HepG2 (cell line): ENCODE measurements at regions not wholly inside any gene's neighbourhood (a gene's known extent, or its start where the extent isn't known, plus 50 kb on each side); places are given as distances from the start of the nearest gene placed in this dataset.

Source experiments
- ATAC-seq: fragments of 200-7000 bp; cut with Tn5 transposase; 3 replicates; pipeline ENCODE4 v1.9.1; 2020; ENCODE audit warnings: mild to moderate bottlenecking, moderate library complexity
- BruUV-seq: library from RNA; stranded (reverse); fragments of 400-500 nt; replicated peaks from 2 replicates; lab custom pipeline; 2021; lab: Mats Ljungman, UMichigan
- CTCF ChIA-PET: fragments of 300-600 bp; formaldehyde crosslinking; extraction: SDS; loops from one replicate; lab custom pipeline; 2021; ENCODE audit warnings: low total read pairs, inconsistent platforms, low intra/inter-chr PET ratio; lab: Yijun Ruan, JAX
- POLR2A ChIA-PET: fragments of 350-600 bp; sonication (Branson Sonifier 250); formaldehyde crosslinking; loops from one replicate; lab custom pipeline; 2020; ENCODE audit warnings: antibody characterized with exemption, inconsistent platforms; lab: Yijun Ruan, JAX
- DNase-seq: peaks from one replicate; pipeline ENCODE4 v3.0.0-alpha.2; 2015; ENCODE audit warnings: low spot score
- FAIRE-seq: peaks from 3 replicates; lab custom pipeline; 2011; peaks lifted over from hg19 to GRCh38; lab: Jason Lieb, UNC
- H2AFZ ChIP-seq: one replicate; pipeline ENCODE4 v1.6.1; 2011; ENCODE audit warnings: low read length, inconsistent platforms
- H3K27ac ChIP-seq: fragments of 300-600 bp; 3 replicates; pipeline ENCODE4 v1.8.0; 2011; ENCODE audit warnings: mixed run types, mild to moderate bottlenecking, mixed read lengths, low read length, inconsistent platforms; ENCODE audit not compliant: insufficient read depth; ENCODE audit errors: extremely low read length
- H3K27me3 ChIP-seq, 2 experiments: fragments of 200-600 bp in 1 of 2; 2 replicates in 1 of 2; 3 replicates in 1 of 2; pipeline versions ENCODE4 v1.6.0 to v1.8.0; 2011; ENCODE audit warnings: low read length in 2 of 2, mild to moderate bottlenecking in 2 of 2, moderate library complexity in 2 of 2, inconsistent platforms in 1 of 2; ENCODE audit not compliant: insufficient read depth in 2 of 2, control insufficient read depth in 1 of 2
- H3K36me3 ChIP-seq, 2 experiments: fragments of 200-600 bp in 1 of 2; replicated peaks in 1 of 2; 2 replicates in 1 of 2; 3 replicates in 1 of 2; pipeline versions ENCODE4 v1.5.1 to v1.8.0; 2011; ENCODE audit warnings: low read length in 2 of 2, inconsistent platforms in 1 of 2; ENCODE audit not compliant: insufficient read depth in 2 of 2, control insufficient read depth in 1 of 2
- H3K4me1 ChIP-seq: 2 replicates; pipeline ENCODE4 v1.5.1; 2012; ENCODE audit warnings: low read length, inconsistent platforms; ENCODE audit not compliant: insufficient read depth
- H3K4me2 ChIP-seq: 2 replicates; pipeline ENCODE4 v1.6.0; 2011; ENCODE audit warnings: low read depth, low read length, inconsistent platforms
- H3K4me3 ChIP-seq, 3 experiments: fragments of 200-600 bp in 1 of 3; sonication (generic), shearing (Covaris generic) in 1 of 3; replicated peaks in 1 of 3; 2 replicates each; pipeline ENCODE4 v1.5.1; 2011 to 2016; ENCODE audit warnings: low read length in 3 of 3, inconsistent platforms in 2 of 3, low read depth in 2 of 3, mild to moderate bottlenecking in 2 of 3, control low read depth in 1 of 3, mixed read lengths in 1 of 3; ENCODE audit not compliant: insufficient read depth in 1 of 3
- H3K79me2 ChIP-seq: one replicate; pipeline ENCODE4 v1.6.1; 2011; ENCODE audit warnings: low read length, inconsistent platforms; ENCODE audit not compliant: insufficient read depth
- H3K9ac ChIP-seq: 2 replicates; pipeline ENCODE4 v1.6.0; 2011; ENCODE audit warnings: mild to moderate bottlenecking, low read depth, low read length, inconsistent platforms; ENCODE audit not compliant: insufficient read depth
- H3K9me3 ChIP-seq: 2 replicates; pipeline ENCODE4 v1.5.1; 2012; ENCODE audit warnings: mild to moderate bottlenecking, low read length
- H4K20me1 ChIP-seq: 2 replicates; pipeline ENCODE4 v1.6.0; 2011; ENCODE audit warnings: inconsistent platforms, mild to moderate bottlenecking, low read length, moderate library complexity; ENCODE audit not compliant: insufficient read depth
- BORCS8-MEF2B ChIP-seq: sonication (generic); formaldehyde crosslinking; IDR thresholded peaks from 2 replicates; pipeline ENCODE4 v1.8.0; 2022; ENCODE audit warnings: mild to moderate bottlenecking, missing genetic modification reagents
- BRD4 ChIP-seq: sonication (generic); formaldehyde crosslinking; IDR thresholded peaks from 2 replicates; pipeline ENCODE4 v1.4.0; 2020; ENCODE audit warnings: missing genetic modification reagents
- CHCHD3 ChIP-seq: sonication (generic); formaldehyde crosslinking; IDR thresholded peaks from 2 replicates; pipeline ENCODE4 v1.8.0; 2022; ENCODE audit warnings: mild to moderate bottlenecking, missing genetic modification reagents, moderate library complexity
- KLF6 ChIP-seq: IDR thresholded peaks from 2 replicates; pipeline ENCODE4 v1.8.0; 2016; ENCODE audit warnings: missing biosample characterization, missing genetic modification reagents
- ZNF143 ChIP-seq: sonication (generic); formaldehyde crosslinking; IDR thresholded peaks from 2 replicates; pipeline ENCODE4 v1.4.0; 2020; ENCODE audit warnings: missing genetic modification reagents
- ZNF75D ChIP-seq: sonication (generic); formaldehyde crosslinking; IDR thresholded peaks from 2 replicates; pipeline ENCODE4 v1.8.1; 2023; ENCODE audit warnings: missing genetic modification reagents, mild to moderate bottlenecking, borderline replicate concordance
- WGBS: methylation state at CpG from one replicate; pipeline ENCODE4 v1.1.6; 2017; ENCODE audit warnings: low lambda C conversion rate; 5-methylcytosine and 5-hydroxymethylcytosine counted together
- in situ Hi-C: cut with HindIII; loops from 2 replicates; pipeline ENCODE4 v1.10.0; 2017; ENCODE audit warnings: low pct_unique_long_range_greater_than_20kb; ENCODE audit not compliant: extremely low pct_ligation_motif_present
- intact Hi-C: fragments of 100-400 bp; cut with micrococcal nuclease; formaldehyde crosslinking; loops from one replicate; pipeline ENCODE4 v1.10.0; 2022; ENCODE audit not compliant: unreplicated experiment
- TF ChIP-seq, protein P1 (sequence below): sonication (generic); formaldehyde crosslinking; conservative IDR thresholded peaks from 2 replicates; pipeline ENCODE4 v1.8.0; 2022; ENCODE audit warnings: low read depth, missing genetic modification reagents
- TF ChIP-seq, protein P2 (sequence below): sonication (generic); formaldehyde crosslinking; IDR thresholded peaks from 2 replicates; pipeline ENCODE4 v1.8.1; 2023; ENCODE audit warnings: mild to moderate bottlenecking, inconsistent platforms, moderate library complexity, missing genetic modification reagents, borderline replicate concordance
- TF ChIP-seq, protein P3 (sequence below): sonication (generic); formaldehyde crosslinking; conservative IDR thresholded peaks from 2 replicates; pipeline ENCODE4 v1.4.0; 2020; ENCODE audit warnings: mild to moderate bottlenecking, missing genetic modification reagents, moderate library complexity
- TF ChIP-seq, protein P4 (sequence below): sonication (generic); formaldehyde crosslinking; IDR thresholded peaks from 2 replicates; pipeline ENCODE4 v1.8.1; 2022; ENCODE audit warnings: mild to moderate bottlenecking, missing genetic modification reagents

DNA sequence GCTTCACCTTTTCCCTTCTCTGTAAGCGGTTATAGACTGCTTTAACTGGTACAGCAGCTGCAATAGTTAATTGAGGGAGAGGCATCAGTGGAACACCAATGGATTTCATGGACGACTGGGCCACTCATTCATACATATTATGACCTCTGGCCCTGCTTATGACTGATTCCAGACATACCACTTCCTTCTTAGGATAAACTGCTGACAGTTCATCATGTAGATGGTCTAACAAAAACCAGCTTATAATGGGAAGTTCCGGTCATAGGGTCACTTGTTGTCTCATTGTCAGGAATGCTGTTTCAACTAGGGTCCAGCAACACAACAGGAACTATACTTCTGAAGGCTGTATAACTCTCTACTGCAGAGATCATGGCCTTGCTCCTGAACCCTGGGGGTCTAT is 265.2 kb upstream of the RASA1 start:
- intact Hi-C loops = no loop called here
- BruUV-seq = no TSS peak
- Histone ChIP-seq H3K4me3 (no peak overlapping the region), H3K9ac (no peak overlapping the region), H3K36me3 (no peaks in the 10 kb centered on the region), H3K79me2 (no peaks in the 10 kb centered on the region), H2AFZ (no peak overlapping the region), H3K27ac (no peak overlapping the region), H3K9me3 (no peaks in the 10 kb centered on the region), H3K4me1 (no peaks in the 10 kb centered on the region), H3K4me2 (no peak overlapping the region), H4K20me1 (no peaks in the 10 kb centered on the region), H3K27me3 (no peaks in the 10 kb centered on the region; a peak in 1 of 5 replicates)
- 0% methylated on average over 3 of the region's 3 CpGs for WGBS
- FAIRE-seq (no peak), ATAC-seq (no peak), DNase-seq (no peak)
- ChIA-PET CTCF (no interaction called here), POLR2A (no interaction called here)
- TF ChIP-seq, protein P1, sequence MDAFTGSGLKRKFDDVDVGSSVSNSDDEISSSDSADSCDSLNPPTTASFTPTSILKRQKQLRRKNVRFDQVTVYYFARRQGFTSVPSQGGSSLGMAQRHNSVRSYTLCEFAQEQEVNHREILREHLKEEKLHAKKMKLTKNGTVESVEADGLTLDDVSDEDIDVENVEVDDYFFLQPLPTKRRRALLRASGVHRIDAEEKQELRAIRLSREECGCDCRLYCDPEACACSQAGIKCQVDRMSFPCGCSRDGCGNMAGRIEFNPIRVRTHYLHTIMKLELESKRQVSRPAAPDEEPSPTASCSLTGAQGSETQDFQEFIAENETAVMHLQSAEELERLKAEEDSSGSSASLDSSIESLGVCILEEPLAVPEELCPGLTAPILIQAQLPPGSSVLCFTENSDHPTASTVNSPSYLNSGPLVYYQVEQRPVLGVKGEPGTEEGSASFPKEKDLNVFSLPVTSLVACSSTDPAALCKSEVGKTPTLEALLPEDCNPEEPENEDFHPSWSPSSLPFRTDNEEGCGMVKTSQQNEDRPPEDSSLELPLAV (CRISPR knock-in tag) = no peak
- TF ChIP-seq, protein P2, sequence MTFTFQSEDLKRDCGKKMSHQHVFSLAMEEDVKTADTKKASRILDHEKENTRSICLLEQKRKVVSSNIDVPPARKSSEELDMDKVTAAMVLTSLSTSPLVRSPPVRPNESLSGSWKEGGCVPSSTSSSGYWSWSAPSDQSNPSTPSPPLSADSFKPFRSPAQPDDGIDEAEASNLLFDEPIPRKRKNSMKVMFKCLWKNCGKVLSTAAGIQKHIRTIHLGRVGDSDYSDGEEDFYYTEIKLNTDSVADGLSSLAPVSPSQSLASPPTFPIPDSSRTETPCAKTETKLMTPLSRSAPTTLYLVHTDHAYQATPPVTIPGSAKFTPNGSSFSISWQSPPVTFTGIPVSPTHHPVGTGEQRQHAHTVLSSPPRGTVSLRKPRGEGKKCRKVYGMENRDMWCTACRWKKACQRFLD = no peak
- no peak for TF ChIP-seq ZNF75D (CRISPR knock-in tag)
- TF ChIP-seq, protein P3, sequence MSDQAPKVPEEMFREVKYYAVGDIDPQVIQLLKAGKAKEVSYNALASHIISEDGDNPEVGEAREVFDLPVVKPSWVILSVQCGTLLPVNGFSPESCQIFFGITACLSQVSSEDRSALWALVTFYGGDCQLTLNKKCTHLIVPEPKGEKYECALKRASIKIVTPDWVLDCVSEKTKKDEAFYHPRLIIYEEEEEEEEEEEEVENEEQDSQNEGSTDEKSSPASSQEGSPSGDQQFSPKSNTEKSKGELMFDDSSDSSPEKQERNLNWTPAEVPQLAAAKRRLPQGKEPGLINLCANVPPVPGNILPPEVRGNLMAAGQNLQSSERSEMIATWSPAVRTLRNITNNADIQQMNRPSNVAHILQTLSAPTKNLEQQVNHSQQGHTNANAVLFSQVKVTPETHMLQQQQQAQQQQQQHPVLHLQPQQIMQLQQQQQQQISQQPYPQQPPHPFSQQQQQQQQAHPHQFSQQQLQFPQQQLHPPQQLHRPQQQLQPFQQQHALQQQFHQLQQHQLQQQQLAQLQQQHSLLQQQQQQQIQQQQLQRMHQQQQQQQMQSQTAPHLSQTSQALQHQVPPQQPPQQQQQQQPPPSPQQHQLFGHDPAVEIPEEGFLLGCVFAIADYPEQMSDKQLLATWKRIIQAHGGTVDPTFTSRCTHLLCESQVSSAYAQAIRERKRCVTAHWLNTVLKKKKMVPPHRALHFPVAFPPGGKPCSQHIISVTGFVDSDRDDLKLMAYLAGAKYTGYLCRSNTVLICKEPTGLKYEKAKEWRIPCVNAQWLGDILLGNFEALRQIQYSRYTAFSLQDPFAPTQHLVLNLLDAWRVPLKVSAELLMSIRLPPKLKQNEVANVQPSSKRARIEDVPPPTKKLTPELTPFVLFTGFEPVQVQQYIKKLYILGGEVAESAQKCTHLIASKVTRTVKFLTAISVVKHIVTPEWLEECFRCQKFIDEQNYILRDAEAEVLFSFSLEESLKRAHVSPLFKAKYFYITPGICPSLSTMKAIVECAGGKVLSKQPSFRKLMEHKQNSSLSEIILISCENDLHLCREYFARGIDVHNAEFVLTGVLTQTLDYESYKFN (CRISPR knock-in tag) = no peak
- no peak for TF ChIP-seq BORCS8-MEF2B
- TF ChIP-seq ZNF143 = no peak
- TF ChIP-seq BRD4 (CRISPR knock-in tag) = no peak
- no peak for TF ChIP-seq CHCHD3 (CRISPR knock-in tag)
- no peak for TF ChIP-seq KLF6 (CRISPR knock-in tag)
- TF ChIP-seq, protein P4, sequence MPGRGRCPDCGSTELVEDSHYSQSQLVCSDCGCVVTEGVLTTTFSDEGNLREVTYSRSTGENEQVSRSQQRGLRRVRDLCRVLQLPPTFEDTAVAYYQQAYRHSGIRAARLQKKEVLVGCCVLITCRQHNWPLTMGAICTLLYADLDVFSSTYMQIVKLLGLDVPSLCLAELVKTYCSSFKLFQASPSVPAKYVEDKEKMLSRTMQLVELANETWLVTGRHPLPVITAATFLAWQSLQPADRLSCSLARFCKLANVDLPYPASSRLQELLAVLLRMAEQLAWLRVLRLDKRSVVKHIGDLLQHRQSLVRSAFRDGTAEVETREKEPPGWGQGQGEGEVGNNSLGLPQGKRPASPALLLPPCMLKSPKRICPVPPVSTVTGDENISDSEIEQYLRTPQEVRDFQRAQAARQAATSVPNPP = no peak
- in situ Hi-C loops = no loop called here
